RPMI7951 (cell line): ENCODE measurements at regions not wholly inside any gene's neighbourhood (a gene's known extent, or its start where the extent isn't known, plus 50 kb on each side); places are given as distances from the start of the nearest gene placed in this dataset.

ENCODE experiments used
- DNase-seq: peaks from one replicate; pipeline ENCODE4 v3.0.0-alpha.2; 2012; ENCODE audit warnings: low read depth

DNA sequence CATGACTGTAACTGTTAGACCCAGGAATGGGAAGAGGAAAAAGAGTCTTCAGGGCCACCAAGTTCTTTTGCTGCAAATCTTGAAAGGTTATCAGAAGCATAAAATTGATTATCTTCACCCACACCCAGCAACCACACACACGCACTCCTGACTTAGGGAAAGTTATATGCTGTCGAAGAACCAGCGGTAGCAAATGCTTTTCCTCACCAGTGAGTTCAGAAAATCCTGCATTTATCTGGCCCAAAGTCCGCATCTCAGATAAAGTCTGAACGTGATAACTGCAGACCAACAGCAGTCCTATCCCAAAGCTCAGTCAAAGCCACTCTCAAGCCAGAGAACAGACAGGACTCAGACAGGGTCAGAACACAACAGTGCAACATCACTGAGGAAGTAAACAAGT lies 115.6 kb downstream of the IRS2 start:
- DNase-seq = no peak

DNA sequence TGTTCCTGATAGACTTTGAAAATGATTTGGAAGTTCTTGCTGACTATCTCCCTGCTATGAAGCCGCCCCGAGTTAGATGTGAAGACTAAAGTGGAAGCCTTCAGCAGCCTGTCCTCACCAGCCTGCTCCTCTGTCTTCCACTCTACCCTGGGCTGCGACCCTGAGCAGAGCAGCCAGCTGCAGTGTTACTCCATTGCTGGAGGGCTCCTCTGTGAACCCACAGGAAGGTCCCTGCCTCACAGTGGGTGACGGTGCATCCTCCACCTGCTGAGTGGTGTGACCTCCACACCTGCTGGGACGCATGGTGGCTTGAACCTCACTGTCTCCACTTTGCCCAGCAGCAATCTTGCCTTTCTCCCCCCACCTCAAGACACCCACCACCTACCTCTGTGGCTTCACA lies 116.4 kb downstream of the IRS2 start:
- no peak for DNase-seq

DNA sequence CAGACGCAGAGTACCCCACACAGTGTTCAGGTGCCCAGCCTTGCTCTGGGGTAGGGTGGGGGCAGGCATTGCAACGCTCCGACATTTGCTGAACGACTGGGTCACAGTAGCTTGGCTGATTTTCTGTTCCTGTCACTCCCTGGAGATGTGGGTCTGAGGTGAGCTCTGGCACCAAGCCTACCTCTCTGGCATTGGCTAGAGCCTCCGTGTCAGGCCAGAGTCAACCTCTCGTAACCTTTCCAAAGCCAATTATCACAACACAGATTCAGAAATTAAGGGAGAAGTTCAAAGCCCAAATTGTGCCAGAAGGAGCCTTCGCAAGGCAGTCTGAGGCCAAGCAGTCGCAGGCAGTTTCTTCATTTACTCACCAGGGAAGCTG lies 117.2 kb downstream of the IRS2 start:
- no peak for DNase-seq

DNA sequence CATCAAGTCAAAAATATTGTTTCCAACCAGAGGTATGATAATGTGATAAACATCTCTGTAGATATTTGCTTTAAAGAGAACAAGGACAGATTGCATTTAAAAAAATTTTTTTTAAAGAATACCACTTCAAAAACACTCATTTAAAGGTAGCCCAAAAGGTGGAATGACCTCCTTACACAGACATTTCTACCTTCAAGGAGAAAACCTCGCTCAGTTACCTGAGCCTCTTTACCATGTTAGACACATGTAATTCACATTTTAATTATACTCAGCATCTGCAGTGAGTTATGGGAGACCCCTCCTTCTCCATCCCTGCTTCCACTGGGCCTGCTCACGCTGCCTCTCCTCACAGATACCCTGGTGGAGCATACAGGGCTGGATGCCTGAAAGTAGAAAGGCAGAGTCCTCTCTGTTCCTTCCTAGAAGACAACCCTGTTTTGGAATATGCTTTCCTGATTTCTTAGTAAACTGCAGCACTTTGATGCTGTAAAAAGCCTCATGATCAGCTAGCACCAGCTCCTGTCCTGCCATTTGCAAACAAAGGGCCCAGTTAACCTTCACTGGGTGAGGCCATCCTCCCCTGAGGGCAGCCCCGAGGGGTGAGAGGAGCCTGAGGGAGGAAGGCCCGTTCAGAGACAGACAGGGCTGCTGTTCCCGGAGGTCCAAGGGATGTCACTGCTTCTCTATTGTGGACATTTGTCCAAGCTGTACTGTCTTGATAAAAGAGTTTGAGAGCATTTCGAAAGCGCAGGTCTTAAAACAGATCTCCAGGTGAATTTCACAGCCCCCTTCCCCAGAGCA lies 117.8 kb downstream of the IRS2 start:
- DNase-seq = no peak

DNA sequence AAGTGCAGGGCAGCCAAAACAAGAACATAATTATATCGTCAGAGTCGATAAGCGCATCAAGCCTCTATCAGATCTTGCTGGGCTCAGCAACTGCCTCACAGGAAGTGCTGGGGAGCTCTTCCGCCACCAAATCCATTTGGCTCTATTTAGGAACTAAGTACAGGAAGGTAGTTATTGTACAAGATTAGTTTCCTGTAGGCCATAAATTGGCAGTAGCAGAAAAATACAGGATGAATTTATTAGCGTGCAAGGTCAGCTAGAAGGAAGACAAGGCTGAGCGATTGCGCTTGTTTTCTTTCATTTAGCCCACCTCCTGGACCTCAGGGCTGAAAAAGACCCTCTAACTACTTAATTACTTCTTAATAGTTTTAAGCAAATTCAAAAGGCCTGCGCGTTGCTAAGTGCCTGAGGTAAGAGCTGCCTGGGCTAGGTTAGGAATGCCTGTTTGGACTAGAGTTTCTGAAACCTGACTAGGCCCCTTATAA lies 118.5 kb downstream of the IRS2 start:
- no peak for DNase-seq

DNA sequence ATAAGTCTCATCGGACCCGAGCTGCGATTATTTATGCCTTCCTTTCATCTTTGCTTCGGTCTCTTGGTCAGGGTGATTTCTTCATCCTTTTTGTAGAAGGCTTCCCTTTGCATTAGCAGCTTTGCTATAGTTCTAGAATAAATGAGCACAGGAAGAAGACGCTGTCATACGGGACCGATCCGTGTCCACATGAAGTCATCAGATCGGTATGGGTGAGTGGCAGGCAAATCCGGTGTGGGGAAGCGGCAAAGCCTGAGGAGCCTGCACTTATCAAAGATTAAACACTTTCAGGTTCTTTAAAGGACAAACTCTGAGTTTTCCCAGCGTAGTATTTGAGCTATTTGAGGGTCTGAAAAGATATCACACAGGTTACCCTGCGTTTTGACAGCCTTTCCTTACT lies 119.3 kb downstream of the IRS2 start:
- DNase-seq = no peak

DNA sequence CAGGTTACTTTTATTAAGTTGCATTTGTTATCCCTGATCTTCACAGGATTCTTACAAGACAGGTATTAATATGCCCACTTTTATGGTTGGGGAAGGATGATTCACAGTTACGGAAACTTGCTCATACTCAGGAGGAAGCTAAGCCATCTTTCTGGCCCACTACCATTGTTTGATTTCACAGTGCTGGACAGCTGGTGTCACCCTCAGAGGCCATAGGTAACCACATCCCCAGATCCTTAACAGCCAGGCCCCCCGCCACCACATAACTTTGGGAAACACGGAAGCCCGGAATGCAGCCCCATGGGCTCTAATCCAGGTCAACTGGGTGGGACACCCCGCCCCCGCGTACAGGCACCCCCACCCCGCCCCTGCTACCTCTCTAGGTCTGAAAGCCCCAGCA lies 119.7 kb downstream of the IRS2 start:
- DNase-seq = no peak

DNA sequence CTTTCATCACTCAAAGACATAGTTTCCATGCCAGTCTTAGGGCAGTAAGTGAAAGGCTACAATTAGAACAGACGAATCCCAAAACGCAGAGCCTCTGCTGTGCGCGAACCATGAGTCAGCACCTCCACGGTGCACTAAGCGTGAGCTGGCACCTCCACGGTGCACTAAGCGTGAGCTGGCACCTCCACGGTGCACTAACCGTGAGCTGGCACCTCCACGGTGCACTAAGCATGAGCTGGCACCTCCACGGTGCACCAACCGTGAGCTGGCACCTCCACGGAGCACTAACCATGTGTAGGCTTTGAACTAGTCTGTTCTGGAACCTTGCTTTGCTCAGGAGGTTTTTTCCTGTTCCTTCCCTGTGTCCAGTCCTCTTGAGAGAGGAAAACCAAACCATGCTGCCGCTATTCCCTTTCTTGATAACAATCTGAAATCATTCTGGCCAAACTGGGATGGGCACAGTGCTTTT lies 120.6 kb downstream of the IRS2 start:
- DNase-seq = no peak

DNA sequence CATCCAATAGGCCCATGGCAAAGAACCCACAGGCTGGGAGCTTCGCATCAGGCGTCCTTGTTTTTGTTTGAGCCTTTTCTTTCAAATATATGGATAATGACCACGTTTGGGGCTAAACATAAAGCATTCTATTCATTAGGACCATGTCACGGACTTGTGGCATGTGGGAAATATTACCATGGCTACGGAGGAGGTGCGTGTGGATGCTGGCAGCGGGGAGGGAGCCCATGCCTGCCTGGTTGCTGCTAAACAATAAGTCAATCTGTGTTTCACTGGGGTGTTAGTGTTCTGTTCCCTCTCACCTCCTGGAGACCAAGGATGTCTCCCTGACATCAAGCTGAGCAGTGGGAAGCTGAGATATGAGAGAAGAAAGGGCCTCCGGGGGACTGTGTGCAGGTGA lies 121.1 kb downstream of the IRS2 start:
- no peak for DNase-seq

DNA sequence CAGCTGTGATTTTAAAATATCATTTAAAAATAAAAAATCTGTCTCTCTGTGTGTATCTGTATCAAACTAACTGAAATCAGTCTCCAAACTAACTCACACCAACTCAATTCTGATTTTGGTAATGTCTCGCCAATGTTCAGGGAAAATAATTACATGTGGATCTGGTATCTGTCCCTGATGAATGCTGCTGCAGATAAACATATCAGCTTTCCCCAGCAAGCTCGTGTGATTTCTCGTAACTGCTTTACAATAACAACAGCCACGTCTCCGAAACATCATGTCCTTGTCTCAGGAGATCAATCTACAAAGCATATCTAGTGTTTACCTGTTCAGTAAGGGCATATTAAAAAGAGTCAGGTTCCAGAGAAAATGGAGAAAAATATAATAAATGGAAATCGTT lies 129.0 kb downstream of the IRS2 start:
- DNase-seq = no peak

DNA sequence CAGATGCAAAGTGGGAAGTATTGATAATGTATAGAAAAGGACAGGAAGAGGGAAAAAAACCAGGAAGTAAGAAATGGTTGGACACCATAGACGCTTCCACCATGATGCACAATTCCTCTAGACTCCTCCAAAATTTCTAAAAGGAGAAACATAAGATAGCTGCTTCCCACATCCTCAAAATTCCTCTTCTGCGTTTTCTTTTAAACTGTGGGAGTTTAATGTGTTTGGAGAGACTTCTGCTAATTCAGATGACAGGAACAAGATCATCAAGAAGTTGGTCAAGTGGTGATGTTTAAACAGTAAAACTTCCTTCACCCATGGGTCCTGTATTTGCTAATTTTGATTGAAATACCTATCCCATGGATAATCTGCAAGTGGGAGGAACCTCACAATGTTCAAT lies 130.2 kb downstream of the IRS2 start:
- no peak for DNase-seq

DNA sequence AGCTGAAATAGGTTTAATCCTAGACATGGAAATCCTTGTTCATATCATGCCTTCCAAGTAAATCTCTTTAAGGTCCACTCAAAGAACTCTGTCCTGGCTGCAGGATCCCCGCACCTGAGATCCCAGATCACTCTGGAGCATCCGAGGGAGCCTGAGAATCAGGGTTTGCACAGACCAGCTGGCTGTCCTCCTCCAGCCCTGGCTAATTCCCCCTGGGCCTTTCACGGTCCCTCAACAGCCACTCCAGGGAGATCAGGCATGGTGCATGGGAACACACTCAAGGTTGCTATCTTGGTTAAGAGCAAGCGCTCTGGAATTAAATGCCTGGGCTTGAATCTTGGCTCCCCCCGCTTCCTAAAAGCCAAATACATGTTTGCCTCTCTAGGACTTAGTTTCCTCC lies 130.8 kb downstream of the IRS2 start:
- DNase-seq = no peak

DNA sequence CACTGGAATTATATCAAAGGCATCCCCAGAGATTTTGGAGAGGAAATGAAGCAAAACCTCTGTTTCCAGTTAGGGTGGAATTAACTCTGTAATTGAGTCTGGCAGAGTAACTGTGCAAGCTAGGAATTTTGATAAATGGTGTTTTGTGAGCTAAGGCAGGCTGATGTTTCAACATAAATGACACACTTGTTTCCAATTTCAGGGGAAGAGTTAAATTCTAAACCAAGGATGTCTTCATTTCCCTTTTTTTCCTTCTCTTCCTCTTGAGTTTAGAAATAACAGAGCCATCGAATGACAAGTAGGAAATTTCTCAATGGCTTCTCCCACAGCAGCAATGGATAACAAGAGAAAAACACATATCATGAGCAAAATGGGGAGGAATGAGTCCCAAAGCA lies 131.2 kb downstream of the IRS2 start:
- DNase-seq = no peak

DNA sequence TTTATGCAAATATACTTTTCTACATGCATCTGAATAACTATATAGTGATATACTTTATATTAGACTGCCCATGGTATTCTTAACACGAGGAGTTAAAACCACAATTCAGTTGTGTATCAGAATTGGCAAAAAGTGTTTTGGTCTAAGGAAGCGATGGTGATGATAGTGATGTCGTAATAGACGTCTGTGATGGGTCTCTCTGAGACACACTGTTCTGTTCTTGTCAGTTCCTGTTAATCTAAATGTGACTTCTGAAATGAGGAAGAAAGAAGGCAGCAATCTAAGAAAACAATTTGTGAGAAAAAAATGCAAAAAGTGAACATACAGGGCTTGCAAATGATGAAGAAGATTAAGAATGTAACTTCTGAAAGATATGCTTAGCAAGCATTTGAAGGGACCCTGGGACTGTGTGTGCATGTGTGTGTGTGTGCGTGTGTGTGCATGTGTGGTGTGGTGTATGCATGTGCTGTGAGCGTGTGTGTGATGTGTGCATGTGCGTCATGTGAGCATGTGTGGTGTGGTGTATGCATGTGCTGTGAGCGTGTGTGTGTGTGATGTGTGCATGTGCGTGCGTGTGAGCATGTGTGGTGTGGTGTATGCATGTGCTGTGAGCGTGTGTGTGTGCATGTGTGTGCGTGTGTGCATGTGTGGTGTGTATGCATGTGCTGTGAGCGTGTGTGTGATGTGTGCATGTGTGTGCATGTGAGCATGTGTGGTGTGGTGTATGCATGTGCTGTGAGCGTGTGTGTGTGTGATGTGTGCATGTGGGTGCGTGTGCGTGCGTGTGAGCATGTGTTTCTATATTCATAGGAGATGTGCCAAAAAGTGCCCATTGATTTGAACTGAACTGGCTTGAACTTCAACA lies 131.8 kb downstream of the IRS2 start:
- no peak for DNase-seq

DNA sequence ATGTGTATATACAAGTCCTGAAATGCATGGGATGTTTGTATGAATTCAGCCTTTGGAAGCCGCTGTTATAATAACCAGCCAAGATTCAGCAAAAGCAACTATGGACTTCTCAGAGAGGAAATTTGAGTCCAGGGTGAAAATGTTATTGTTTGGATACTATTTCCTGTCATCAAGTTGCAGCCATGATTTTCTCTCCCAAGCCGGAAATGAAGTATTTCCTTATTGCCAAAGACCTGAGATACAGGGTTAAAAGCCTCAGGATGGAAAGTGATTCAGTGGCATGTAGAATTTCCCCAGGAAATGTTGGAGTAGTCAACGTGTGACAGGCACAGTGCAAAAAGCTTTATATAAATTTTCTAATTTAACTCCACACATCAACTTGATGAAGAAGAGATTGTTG lies 133.9 kb downstream of the IRS2 start:
- no peak for DNase-seq

DNA sequence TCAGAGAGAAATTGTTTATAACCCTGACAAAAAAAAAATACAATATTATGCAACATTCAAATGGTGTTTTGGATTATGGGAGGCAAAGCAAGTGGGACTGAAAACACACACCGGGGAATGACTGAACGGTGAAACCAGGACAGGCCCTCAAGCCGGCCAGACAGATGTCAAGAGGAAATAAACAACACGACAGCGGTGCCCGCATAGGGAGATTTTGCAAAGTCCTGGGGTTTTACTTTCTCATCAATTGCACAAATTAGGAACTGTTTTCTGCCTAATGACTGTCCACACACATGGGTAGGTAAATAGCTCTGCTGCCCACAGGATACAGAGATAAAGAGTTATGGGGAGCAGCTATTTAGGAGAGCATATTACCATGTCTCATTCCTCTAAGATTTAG lies 134.5 kb downstream of the IRS2 start:
- no peak for DNase-seq

DNA sequence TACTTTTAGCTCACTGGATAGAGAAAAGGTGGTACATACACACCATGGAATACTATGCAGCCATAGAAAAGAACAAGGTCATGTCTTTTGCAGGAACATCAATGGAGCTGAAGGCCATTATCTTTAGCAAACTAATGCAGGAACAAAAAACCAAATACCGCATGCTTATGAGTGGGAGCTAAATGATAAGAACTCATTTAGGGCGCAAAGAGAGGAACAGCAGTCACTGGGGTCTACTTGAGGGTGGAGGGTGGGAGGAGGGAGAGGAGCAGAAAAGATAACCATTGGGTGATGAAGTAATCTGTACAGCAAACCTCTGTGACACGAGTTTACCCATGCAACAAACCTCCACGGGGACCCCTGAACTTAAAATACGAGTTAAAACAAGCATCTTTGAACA lies 135.1 kb downstream of the IRS2 start:
- DNase-seq = no peak

DNA sequence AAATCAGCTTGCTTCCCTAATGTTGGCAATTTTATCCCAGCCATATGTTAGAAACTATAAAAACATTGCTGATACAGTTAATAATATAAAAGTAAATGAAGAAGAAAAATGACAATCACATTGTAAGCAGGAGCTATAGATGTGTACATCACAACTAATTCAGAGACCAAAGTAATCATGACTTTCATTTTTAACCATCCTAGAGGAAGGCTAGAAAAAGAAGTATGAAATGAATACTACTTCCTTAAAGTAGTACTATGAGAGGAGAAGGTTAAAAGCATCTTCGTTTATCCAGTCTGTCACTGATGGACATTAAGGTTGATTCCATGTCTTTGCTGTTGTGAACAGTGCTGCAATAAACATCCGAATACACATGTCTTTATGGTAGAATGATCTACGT lies 135.5 kb downstream of the IRS2 start:
- DNase-seq = no peak

DNA sequence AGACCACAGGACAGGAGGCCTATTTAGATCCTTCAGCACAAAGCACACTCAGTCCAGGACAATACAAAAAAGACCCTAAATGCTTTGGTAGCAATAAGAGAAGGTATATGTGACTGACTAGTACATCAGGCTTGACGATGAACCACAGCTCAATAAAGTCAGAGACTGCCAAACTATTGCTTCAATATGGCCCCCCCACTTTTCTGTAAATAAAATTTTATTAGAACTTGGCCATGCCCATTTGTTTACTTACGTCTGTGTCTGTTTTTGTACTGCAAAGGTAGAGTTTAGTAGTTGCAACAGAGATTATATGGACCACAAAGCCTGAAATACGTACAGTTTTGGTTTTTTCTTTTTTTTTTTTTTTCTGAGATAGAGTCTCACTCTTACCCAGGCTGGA lies 136.7 kb downstream of the IRS2 start:
- no peak for DNase-seq

DNA sequence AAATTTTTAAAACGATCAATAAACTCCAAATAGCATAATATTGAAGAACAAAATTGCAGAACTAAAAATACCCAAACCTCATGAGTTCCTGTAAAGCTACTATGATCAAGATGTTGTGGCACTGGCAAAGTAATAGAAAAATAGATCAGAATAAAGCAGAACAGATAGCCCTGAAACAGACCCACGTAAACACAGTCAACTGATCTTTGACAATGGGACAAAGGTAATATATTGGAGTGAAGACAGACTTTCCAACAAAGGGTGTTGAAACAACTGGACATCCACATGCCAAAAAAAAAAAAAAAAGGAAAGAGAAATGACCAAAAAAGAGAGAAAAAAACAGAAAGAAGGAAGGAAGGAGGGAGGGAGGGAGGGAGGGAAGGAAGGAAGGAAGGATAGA lies 138.7 kb downstream of the IRS2 start:
- no peak for DNase-seq

DNA sequence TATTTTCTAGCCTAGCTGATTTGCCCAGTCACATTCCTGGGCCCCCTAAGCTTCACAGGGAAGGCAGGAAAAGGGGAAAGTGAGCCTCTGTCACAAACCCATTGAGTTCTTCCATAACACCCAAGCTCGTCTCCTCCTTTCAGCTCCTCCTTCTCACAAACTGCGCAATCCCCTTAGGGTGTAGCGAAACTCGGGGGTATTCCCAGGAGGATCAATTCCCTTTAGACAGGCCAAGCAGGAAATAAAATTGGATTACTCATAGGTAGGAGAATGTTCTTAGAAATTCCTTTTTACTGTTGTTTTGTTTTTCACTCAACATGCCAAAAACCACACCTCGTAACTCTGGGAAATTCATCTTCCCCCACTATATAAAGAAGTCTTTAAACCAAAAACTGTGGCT lies 139.3 kb downstream of the IRS2 start:
- no peak for DNase-seq

DNA sequence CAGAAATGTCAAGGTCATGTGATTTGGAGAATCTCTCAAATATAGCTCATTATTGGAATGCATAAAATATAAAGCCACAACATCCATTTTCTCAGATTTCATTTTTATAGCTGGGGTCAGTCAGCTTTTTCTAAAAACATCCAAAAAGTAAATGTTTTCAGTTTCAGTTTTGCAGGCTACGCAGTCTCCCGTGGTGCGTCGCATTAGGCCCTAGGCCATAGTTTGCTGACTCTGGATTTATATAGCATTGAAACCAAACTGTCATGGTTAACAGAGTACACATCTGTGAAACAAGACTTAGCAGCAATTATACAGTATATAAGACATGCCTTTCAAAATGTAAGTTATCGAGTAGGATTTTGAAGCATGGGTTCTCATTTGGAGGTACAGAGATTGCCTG lies 140.0 kb downstream of the IRS2 start:
- DNase-seq = peak; percentile 14

DNA sequence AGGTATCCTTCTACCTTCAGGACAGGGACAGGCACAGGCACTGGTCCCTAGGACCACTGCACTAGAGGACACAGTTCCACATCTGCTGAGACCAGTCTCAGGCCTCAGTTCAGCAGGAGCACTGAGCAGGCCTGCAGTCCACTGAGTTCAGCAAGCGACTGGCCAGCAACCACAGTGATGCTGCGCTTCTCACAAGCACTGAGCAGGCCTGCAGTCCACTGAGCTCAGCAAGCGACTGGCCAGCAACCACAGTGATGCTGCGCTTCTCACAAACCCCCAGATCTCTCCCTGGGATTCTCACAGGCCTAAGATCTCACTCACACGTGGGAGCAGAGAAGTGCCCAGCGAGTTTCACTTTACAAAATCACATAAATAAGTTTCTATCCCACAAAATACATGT lies 140.6 kb downstream of the IRS2 start:
- no peak for DNase-seq
